Tibial nerve (tissue), 4 donors: ENCODE measurements at regions not wholly inside any gene's neighbourhood (a gene's known extent, or its start where the extent isn't known, plus 50 kb on each side); places are given as distances from the start of the nearest gene placed in this dataset.

Experiments used
- CTCF ChIP-seq, 5 experiments: fragments of 200-600 bp in 3 of 5; fragments of 450-650 bp in 2 of 5; sonication (generic) in 3 of 5; IDR thresholded peaks; one replicate each; pipeline ENCODE4 v1.5.1; 2016 to 2019; ENCODE audit warnings: antibody characterized with exemption in 5 of 5, mild to moderate bottlenecking in 3 of 5, moderate library complexity in 2 of 5
- EP300 ChIP-seq, 2 donors: sonication (generic); formaldehyde crosslinking; IDR thresholded peaks; one replicate each; pipeline ENCODE4 v1.6.1; 2017; ENCODE audit warnings: antibody characterized with exemption in 2 of 2, mild to moderate bottlenecking in 1 of 2
- POLR2A ChIP-seq, 2 donors: fragments of 450-650 bp; IDR thresholded peaks; one replicate each; pipeline ENCODE4 v1.6.1; 2017; ENCODE audit warnings: antibody characterized with exemption in 2 of 2, mild to moderate bottlenecking in 2 of 2, moderate library complexity in 2 of 2

GRCh38 chr9:1454616-1455347 lies 404.6 kb downstream of the DMRT2 start:
- no peak for TF ChIP-seq CTCF (IDR thresholded peaks at IDR 0.05)
- no peak for TF ChIP-seq EP300 (IDR thresholded peaks at IDR 0.05)
- TF ChIP-seq POLR2A (IDR thresholded peaks at IDR 0.05): no peak
